ENCODE measurements at regions not wholly inside any gene's neighbourhood (a gene's known extent, or its start where the extent isn't known, plus 50 kb on each side); places are given as distances from the start of the nearest gene placed in this dataset.

- no peak for ATAC-seq
- TF ChIP-seq CTCF (IDR thresholded peaks at IDR 0.05), result no peak
- H3K27me3 Mint-ChIP-seq, result peaks cover 9% of the 10 kb centered on the region
Measured at GRCh38 chr16:16871196-16871595, 492.3 kb downstream of the NPIPA7 start.

GRCh38 chr16:16877061-16877460 lies 498.1 kb downstream of the NPIPA7 start:
- CTCF ChIA-PET, result no interaction called here
- ATAC-seq (no peak), DNase-seq (no peak)
- no peaks in the 10 kb centered on the region for H3K9me3 Mint-ChIP-seq
- no peaks in the 10 kb centered on the region for H3K36me3 Mint-ChIP-seq (ENCODE audit: low read depth)
- H3K27me3 Mint-ChIP-seq, result peaks cover 4% of the 10 kb centered on the region
- TF ChIP-seq CTCF (IDR thresholded peaks at IDR 0.05), result no peak
- H3K27ac Mint-ChIP-seq, result no peak overlapping the region
- no peaks in the 10 kb centered on the region for H3K4me1 Mint-ChIP-seq (ENCODE audit: low read depth)
- intact Hi-C loops (cut with micrococcal nuclease), result no loop called here
- POLR2A ChIA-PET, result no interaction called here
- no peak overlapping the region for H3K4me3 Mint-ChIP-seq

More at GRCh38 chr16:16871196-16871595, 492.3 kb downstream of the NPIPA7 start:
- Mint-ChIP-seq H3K4me3 (no peak overlapping the region), H3K9me3 (no peaks in the 10 kb centered on the region), H3K27ac (no peak overlapping the region), H3K36me3 (ENCODE audit: low read depth) (no peaks in the 10 kb centered on the region), H3K4me1 (ENCODE audit: low read depth) (no peaks in the 10 kb centered on the region)
- peak; percentile 4 for DNase-seq
- ChIA-PET CTCF (no interaction called here), POLR2A (no interaction called here)
- intact Hi-C loops (cut with micrococcal nuclease), result no loop called here

GRCh38 chr16:16879567-16880251 lies 500.8 kb downstream of the NPIPA7 start:
- no peak for ATAC-seq

GRCh38 chr16:16881814-16882213 lies 502.9 kb downstream of the NPIPA7 start:
- no peak for TF ChIP-seq CTCF (IDR thresholded peaks at IDR 0.05)
- H3K9me3 Mint-ChIP-seq, result no peaks in the 10 kb centered on the region
- no peaks in the 10 kb centered on the region for H3K4me1 Mint-ChIP-seq (ENCODE audit: low read depth)
- H3K4me3 Mint-ChIP-seq, result no peak overlapping the region
- DNase-seq (no peak), ATAC-seq (no peak)
- ChIA-PET CTCF (no interaction called here), POLR2A (no interaction called here)
- intact Hi-C loops (cut with micrococcal nuclease), result no loop called here
- H3K27me3 Mint-ChIP-seq, result no peaks in the 10 kb centered on the region
- no peaks in the 10 kb centered on the region for H3K36me3 Mint-ChIP-seq (ENCODE audit: low read depth)
- H3K27ac Mint-ChIP-seq, result no peak overlapping the region

More at GRCh38 chr16:16879567-16880251, 500.8 kb downstream of the NPIPA7 start:
- no peak for DNase-seq
- ChIA-PET POLR2A (no interaction called here), CTCF (interaction anchor here (1.3 to 1.4 kb wide), 2 partner anchors 13 to 19 kb away, joined by 3 read pairs; no protein-coding TSS in a partner anchor)
- intact Hi-C loops (cut with micrococcal nuclease), result no loop called here
- H3K9me3 Mint-ChIP-seq, result no peaks in the 10 kb centered on the region
- no peaks in the 10 kb centered on the region for H3K4me1 Mint-ChIP-seq (ENCODE audit: low read depth)
- H3K36me3 Mint-ChIP-seq (ENCODE audit: low read depth), result no peaks in the 10 kb centered on the region
- H3K27me3 Mint-ChIP-seq, result peaks cover 1% of the 10 kb centered on the region
- TF ChIP-seq CTCF (IDR thresholded peaks at IDR 0.05), result no peak
- no peak overlapping the region for H3K27ac Mint-ChIP-seq
- H3K4me3 Mint-ChIP-seq, result no peak overlapping the region

- Mint-ChIP-seq H3K27ac (no peak overlapping the region), H3K4me3 (no peak overlapping the region), H3K9me3 (no peaks in the 10 kb centered on the region), H3K4me1 (ENCODE audit: low read depth) (no peaks in the 10 kb centered on the region), H3K27me3 (no peaks in the 10 kb centered on the region), H3K36me3 (ENCODE audit: low read depth) (no peaks in the 10 kb centered on the region)
- POLR2A ChIA-PET, result no interaction called here
- ATAC-seq, result no peak
- no peak for DNase-seq
- intact Hi-C loops (cut with micrococcal nuclease), result no loop called here
- CTCF ChIA-PET, result no interaction called here
- no peak for TF ChIP-seq CTCF (IDR thresholded peaks at IDR 0.05)
Measured at GRCh38 chr16:16882766-16883165, 503.8 kb downstream of the NPIPA7 start.
